T-helper 9 cell (primary cell): ENCODE measurements at regions not wholly inside any gene's neighbourhood (a gene's known extent, or its start where the extent isn't known, plus 50 kb on each side); places are given as distances from the start of the nearest gene placed in this dataset.
"Not testable (repeated sequence)": the region's sequence is repeated elsewhere in the genome, so short reads cannot be mapped to it uniquely, and the experiment has no call there.

Source experiments
- DNase-seq: peaks from one replicate; pipeline ENCODE4 v3.0.0-alpha.2; 2020

DNA sequence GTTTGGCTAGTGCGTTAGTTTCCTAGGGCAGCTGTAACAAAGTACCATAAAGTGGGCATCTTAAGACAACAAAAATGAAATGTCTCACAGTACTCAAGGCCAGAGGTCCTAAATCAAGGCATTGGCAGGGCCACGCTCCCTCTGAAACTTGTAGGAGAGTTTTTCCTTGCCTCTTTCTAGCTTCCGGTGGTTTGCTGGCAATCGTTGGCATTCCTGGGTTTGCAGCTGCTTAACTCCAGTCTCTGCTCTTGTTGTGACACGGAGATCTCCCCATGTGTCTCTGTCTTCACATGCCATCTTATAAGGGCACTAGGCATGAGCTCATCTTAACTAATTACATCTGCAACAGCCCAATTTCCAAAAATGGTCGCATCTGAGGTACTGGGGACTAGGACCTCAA is 362.0 kb upstream of the BOD1L1 start:
- DNase-seq = no peak

DNA sequence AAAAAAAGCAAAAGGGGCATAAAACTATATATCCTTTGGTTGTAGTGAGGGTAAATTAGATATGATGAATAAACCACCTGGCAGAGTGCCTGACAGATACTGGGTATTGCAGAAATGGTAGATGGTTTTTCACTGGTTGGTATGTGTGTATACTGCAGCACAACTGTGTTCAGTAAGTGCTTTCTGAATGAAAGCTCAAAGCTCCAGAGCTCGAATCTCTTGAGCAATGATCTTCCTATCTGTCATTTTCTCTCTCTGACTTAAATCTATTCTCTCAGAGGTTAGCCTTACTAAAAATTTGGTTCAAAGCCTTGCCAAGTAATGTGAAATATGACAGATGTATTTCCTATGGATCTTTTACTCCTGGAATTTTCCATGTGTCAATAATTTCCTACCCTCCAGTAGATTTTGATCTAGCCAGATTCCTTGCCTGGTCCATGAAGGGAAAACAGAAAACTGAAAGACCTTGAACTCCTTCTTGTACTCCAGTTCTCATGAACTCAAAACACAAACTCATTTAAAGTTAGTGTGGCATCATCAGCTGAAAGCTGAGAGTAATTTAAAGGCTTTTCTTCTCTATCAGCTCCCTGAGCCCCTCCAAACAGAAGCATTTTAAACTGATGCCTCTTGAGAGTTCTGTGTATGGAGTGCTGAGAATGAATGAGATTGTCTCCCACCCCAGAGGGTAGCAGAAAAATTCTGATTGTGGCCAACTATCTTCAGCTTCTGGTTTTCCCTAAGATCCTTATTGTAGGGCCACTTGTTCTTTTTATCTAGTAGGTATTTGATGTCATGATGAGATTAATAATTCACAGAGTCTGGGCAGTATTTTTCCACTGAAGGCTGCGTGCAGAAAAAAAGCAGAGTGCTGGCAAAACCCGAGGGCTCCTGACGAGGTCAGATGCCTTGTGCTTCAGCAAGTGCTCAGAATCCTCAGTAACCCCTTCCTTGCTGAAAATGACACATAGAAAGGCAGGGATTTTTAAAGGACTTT is 363.4 kb upstream of the BOD1L1 start:
- DNase-seq = no peak

DNA sequence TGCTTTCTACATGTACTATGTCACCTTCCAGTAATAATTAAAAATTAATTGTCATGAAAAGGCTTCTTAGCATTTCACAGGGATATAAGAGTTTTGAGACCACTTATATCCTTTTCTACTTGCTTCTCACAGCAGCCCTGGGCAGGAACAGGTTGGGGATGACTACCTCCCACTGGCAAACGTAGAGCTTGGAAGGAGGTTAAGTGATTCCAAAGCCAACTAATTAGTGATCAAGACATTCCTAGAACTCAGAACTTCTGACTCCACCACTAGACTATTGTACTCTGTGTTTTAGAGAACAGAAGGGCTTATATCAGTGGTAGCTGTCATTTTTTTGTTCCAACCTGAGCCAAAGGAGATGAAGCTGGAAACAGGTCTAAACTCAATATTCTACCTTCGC is 364.5 kb upstream of the BOD1L1 start:
- DNase-seq = no peak

DNA sequence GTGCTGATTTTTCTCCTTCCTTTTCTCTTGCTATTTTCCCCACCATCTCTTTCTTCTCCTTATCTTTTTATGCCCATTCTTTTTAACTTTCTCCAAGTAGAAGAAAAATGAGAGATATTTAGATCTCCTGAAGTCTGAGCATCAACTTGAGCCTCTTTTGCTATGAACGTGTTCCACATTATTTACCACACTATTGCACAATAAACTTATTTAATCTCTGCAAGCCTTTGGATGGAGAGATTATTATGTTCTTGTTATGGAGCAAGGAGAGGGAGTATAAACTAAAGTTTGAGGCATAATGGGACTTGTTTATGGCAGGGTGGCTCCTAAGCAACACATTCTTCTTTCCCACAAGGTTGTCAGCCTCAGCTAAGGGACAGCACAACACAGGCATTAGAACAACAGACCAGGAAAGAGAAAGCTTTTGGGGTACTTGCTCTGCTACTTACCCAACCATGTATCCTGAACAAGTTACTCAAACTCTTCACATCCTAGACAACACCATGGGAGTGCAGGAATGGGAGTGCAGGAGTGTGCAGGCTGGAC is 365.5 kb upstream of the BOD1L1 start:
- no peak for DNase-seq

DNA sequence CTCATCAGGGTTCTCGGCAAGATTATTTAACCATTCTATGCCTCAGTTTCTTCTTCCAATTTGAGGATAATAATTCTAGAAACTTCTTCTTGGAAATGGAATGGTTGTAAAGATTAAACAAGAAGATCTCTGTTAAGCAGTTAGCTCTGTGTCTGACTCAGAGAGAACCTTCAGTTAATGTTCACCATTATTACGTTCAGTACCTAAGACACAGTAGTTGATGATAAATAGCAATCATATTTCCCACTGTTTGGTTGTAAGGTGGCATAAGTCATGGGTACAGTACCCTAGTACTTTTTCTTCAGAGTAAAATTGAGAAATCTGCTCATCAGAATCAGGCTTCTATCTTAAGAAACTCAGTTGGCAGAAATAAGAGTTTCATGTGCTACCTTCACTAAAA is 366.5 kb upstream of the BOD1L1 start:
- no peak for DNase-seq

DNA sequence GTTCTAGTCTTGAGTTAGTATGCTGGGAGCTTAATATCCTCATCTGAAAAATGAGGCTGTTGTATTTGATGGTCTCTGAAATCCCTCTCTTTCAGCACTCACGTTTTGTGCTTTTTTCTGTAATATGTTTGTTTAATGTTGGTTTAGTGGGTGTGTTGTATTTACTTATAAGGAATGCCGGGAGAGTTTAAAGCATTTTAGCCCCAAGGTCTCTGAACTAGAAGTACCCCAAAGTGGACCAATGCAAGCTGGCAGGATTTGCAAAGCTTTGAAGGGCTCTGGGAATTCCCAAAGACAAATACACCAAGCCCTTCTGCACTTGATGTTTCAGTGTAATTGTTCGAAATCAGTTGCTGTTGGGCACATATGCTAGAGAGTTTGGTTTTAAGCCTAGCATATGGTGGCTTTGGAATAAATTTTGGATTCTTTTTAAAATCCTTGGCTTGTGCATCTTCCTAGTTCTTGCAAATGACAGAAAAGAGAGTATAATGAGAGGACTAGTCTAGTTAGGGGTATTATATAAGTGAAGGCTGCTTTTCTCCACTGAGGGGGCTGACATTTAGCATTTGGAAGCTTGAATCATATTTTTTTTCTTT is 371.4 kb upstream of the BOD1L1 start:
- no peak for DNase-seq

DNA sequence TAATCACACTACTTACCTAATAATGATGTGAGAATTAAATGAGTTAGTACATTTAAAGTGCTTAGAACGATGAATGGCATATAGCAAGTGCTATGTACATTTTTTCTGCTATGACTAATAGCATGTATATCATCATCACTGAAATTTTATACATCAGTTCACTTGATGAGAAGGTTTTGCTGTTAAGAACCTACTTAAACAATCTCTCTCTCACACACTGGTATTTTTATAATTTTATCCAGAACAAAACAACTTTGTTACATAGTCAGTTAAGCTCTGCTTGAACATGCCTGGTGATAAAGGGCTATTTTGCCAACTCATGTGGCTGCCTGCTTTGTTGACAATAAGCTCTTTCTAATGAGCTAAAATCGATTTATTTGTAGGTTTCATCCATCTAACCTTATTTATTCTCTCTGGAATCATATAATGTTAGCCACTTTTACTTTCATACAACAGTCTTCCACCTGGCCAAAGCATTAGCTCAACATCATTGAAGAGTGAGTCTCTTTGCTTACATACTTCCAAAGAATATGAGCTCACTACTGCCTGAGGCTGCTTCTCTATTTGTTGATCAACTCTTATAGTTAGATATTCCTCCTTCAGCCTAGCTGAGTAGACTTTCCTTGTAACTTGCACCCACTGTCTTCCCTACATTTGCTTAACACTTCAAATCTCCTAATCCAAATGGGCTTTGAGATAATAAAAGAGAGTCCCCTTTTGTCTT is 372.7 kb upstream of the BOD1L1 start:
- no peak for DNase-seq

DNA sequence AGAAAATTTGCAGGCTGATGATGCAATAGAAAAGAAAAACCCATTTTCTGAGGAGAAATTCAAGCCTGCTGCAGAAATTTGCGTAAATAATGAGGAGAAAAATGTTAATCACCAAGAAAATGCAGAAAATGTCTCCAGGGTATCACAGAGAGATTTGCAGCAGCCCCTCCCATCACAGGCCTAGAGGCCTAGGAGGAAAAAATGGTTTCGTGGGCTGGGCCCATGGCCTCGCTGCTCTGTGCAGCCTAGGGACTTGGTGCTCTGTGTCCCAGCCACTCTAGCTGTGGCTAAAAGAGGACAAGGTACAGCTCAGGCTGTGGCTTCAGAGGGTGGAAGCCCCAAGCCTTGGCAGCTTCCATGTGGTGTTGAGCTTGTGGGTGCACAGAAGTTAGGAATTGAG is 374.8 kb upstream of the BOD1L1 start:
- DNase-seq = not testable (repeated sequence)

DNA sequence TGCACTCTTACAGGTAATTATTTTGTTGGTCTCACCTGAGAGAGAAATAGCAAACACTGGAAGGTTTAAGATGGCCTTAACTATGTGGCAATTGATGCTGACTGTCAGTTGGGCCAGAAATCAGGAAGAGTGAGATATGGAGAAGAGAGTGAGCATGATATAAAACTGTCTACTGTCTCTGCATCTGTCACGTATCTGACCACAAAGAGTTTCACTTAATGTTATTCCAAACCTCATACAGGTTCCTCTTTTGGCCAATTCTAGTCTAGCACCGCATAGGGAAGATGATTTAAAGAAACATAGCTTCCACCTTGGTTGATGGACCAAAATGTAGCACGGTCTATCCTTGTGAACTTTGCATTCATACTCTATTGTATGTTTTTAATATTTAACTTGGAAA is 381.0 kb upstream of the BOD1L1 start:
- DNase-seq = no peak

DNA sequence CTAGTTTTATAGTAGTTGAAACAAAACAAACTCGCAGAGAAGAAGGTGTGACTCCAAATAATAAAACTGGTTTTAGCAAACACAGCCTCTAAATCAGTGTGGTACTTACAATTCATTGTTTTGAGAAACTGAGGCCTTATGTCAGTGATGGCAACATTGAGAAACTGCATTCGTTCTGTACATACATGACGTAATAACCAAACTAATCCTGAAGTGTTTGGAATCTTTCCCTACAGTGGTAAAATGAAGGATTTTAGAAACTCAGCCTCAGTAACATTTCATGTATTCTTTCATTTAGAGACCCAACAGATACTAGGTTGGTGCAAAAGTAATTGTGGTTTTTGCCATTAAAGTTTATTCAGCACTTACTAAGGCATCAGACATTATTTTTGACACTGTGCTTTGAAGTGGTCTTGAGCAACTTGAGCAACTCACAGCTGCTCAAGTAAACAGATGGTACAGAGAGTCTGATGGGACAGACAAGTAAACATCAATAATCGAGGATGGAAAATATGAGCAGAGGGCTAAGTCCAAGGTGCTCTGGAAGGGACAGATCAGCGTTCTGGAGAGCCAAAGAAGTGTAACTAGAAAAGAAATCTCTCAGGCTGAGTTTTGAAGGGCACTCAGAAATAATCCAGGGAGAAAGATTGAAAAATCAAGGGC is 390.8 kb upstream of the BOD1L1 start:
- no peak for DNase-seq

DNA sequence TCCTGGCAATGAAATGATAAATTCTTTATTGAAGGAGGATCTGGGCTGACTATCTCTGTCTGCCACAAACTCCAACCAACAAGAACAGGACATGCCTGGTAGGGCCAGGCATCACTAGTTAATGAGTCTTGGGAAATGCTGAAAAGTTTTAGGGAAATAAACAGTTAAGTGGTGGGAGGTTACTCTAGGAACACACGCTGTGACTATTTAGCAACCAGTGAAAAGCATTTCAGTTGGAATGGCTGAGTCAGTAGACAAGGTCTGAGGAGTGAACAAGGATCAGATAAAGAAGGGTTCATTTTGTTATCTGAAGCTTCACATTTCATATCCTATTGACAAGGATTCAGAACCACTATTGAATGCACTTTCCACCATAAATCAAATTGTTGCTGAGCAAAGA is 394.9 kb upstream of the BOD1L1 start:
- no peak for DNase-seq

DNA sequence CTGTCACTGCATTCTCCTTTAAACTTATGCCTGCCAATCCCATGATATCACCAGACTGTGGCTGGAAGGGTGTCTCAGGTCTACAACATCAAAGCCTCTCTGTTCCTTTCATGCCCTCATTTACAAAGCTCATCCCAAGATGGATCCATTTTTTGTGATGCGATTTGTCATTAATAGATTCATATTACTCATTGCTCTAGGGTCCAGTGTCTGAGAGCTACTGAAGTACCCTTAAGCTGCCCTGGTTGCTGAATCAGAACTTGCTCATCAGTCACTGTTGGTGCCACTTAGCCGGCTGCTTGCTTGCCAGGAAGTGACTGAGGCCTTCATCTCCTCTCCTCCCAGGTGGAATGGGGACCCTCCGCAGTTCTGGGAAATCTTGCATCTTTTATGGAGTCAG is 395.5 kb upstream of the BOD1L1 start:
- no peak for DNase-seq

DNA sequence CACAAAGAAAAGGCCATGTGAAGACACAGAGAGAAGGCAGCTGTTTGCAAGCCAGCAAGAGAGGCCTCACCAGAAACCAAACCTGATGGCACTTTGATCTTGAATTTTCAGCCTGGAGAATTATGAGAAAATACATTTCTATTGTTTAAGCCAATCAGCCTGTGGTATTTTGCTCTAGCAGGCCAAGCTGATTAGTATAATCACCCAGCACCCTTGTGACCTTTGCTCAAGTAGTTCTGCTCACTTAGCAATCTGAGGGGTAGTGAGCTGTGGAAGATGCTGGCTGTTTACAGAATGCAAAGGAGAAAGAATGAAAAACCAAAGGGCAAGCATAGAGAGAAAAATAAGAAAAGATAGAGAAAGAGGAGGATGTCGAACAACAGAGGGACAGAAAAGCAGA is 396.4 kb upstream of the BOD1L1 start:
- DNase-seq = no peak

DNA sequence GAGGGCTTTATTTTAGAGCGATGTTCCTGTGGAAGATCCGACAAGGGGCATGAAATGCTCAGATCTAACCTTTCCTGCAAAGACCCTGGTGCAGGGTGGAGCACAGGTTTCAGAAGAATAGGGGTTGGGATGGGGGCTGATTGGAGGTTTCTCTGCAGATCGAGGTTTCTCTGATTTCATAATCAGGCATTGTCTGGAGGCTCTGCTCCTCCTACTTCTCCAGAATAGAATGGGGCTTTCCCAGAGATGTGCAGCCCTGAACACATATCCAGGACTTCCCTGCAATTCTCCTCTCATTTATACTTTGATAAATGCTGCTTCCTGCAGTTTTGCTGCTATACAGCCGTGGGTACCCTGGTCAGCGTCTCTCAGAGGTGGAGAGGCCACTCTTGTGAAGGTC is 397.6 kb upstream of the BOD1L1 start:
- DNase-seq = no peak

DNA sequence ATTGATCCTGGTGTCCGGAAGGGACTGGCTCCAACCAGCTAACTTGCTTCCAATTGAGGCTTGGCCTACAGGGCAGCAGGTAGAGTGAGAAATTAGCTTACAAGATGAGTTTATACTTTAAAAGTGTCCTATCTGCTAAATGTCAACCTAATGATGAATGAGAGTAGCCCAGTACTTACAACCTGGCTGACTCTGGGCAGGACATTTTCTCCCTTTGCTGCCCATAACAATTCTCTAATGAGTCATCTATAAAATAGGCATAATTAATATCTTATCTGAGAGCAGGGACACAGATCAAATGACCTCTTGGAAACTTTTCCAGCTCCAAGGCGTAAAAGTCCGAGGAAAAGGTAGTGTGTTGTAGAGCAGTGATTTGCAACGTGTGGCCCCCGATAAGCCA is 398.4 kb upstream of the BOD1L1 start:
- no peak for DNase-seq

DNA sequence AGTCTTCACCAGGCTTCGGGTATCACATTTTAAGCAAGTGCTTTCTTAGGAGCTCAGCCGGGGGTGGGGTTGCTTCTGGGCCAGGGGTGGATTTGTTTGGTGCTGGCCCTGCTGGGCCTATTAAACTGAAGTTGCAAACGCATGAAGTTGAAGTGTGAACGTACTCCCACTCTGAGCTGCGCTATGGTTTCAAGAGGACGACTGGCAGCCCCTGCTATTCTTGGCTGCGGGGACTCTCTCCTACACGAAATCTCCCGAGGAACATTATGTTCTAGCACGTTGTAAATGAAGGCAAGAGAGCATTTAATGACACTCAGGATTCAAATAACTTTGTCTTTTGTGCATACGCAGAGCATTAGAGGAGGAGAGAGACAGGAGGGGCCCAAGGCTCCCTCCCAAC is 401.3 kb upstream of the BOD1L1 start:
- no peak for DNase-seq

DNA sequence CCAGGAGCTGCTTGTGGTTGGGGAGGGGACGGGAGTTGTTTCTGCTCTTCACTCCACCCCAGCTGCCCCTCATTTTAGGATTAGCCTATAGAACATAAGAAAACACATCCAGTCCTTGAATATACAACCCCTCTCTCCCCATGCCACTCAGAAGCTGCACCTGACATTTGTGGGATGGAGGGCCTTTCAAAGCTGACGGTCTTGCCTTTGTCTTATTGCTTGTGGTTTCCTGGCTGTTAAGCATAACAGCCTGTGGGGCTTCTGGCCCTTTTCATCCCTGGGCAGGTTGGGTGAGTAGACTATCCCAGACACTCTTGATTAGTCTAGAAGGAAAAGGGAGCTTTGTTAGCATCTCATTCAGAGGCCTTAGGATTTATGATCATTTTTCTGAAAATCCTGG is 407.6 kb upstream of the BOD1L1 start:
- no peak for DNase-seq

DNA sequence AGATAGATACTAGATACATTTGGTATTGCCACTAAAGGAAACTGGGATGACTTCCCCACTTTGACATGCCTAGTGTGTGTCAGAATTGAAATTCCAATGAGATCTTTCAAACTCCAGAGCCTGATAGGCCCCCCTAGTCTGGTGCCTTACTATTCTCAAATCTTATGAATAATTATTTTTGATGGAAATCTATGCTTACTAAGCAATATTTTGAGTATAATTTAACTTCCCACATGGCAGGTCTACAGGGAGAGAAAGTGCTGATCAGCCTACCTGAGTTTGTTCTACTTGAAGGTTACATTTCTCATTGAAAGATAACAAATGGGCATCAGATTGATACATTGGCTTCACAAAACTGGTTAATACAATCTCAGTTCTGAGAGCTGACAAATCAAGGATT is 415.7 kb upstream of the BOD1L1 start:
- DNase-seq = no peak

DNA sequence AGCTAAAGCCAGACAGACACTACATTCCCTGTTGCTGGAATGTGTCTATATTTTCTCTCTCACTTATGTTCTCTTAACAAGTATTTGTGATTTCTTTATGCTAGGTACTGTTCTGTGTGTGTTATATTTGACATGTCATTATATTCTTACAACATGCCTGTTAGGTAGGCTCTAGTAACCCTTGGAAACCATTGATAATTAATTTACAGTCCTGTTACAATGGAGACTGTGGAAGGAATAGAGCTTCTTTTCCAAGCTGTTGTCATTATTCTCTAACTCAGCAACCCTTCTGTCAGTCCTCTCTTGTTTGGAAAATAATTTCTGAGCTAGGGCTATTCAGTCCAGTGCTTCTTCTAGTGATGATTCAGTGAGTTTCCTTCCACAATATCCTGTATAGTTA is 419.1 kb upstream of the BOD1L1 start:
- no peak for DNase-seq

DNA sequence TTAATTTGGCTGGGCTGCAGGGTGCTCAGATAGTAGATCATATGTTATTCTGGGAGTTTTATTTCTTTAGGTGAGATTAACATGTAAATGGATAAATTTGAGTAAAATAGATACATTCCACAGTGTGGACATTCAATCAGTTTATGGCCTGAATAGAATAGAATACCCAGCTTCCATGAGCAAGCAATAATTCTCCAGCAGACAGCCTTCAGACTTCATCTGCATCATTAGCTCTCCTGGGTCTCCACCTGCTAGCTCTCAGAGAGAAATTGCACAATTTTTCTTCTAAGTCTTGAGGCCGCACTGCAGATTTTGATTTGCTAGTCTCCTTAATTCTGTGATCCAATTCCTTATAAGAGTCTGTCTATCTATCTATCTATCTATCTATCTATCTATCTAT is 420.3 kb upstream of the BOD1L1 start:
- DNase-seq = no peak

DNA sequence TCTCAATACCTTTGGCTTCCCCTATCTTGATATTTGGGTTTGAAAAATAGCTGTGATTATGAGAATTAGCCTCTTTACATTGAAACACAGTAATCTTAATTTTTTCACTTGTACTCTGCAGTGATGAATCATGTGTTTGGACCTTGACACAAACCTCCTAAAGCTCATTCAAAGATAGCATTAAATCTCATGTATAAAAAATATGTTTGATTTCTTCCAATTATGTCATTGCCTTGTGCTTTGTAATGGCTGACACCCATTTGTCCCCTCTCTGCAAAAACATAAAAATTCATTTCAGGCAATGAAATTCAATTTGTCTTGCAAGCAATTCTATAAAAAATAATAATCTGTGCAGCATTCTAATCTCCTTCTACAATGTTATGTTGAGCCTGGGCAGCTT is 422.4 kb upstream of the BOD1L1 start:
- no peak for DNase-seq

DNA sequence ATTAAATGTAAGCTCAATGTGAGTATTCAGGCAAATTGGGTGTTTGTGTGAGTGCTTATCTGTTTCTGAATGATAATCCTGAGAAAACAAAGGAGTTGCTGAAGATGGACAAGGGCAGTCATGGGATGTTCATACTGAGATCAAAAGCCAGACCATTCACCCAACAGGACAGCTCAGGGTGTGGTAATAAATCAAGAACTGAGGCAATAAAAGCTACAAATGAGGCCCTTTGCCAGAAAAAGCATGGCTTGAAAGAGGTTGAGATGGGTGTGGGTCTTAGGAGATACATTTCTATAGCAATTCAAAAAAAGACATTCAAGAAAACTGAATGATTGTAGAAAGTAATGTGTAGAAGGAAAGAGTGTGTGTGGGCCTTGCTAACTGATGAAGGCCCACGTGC is 425.8 kb upstream of the BOD1L1 start:
- DNase-seq = no peak

DNA sequence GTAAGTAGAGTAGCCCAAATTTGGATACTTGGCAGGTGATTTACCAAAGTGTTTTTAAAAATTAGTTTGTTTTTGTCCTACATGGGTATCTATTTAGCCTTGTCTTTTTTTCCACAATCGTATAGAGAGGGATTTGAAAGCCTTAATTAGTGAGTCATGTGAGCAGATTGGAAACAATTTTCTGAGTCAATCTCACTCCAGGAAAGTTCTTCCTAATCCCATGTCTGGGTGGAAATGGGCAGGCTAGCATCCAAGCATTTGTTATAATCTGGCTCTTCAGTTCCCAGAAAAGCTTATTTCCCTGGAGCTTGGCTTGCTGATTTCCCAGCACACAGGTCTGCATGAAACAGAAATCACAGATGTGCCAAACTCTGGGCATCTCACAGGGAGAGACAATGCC is 426.9 kb upstream of the BOD1L1 start:
- DNase-seq = no peak
